GM06990 (cell line): ENCODE measurements at regions not wholly inside any gene's neighbourhood (a gene's known extent, or its start where the extent isn't known, plus 50 kb on each side); places are given as distances from the start of the nearest gene placed in this dataset.

Experiments used
- DNase-seq: peaks from one replicate; pipeline ENCODE4 v3.0.0-alpha.2; 2011; ENCODE audit not compliant: insufficient read length; ENCODE audit errors: extremely low read depth
- H3K27me3 ChIP-seq: replicated peaks from 2 replicates; pipeline ENCODE4 v1.6.0; 2011; ENCODE audit warnings: low read length; ENCODE audit not compliant: control insufficient read depth, insufficient read depth
- H3K36me3 ChIP-seq: 2 replicates; pipeline ENCODE4 v1.5.1; 2011; ENCODE audit warnings: low read length; ENCODE audit not compliant: control insufficient read depth, insufficient read depth
- H3K4me3 ChIP-seq: replicated peaks from 2 replicates; pipeline ENCODE4 v1.5.1; 2011; ENCODE audit warnings: low read depth, mild to moderate bottlenecking, control low read depth, low read length
- TF ChIP-seq, protein P1 (sequence below): IDR thresholded peaks from 2 replicates; pipeline ENCODE4 v1.5.1; 2011; ENCODE audit warnings: low read length, control low read depth, mild to moderate bottlenecking, inconsistent platforms; ENCODE audit not compliant: insufficient read depth, poor library complexity, severe bottlenecking

DNA sequence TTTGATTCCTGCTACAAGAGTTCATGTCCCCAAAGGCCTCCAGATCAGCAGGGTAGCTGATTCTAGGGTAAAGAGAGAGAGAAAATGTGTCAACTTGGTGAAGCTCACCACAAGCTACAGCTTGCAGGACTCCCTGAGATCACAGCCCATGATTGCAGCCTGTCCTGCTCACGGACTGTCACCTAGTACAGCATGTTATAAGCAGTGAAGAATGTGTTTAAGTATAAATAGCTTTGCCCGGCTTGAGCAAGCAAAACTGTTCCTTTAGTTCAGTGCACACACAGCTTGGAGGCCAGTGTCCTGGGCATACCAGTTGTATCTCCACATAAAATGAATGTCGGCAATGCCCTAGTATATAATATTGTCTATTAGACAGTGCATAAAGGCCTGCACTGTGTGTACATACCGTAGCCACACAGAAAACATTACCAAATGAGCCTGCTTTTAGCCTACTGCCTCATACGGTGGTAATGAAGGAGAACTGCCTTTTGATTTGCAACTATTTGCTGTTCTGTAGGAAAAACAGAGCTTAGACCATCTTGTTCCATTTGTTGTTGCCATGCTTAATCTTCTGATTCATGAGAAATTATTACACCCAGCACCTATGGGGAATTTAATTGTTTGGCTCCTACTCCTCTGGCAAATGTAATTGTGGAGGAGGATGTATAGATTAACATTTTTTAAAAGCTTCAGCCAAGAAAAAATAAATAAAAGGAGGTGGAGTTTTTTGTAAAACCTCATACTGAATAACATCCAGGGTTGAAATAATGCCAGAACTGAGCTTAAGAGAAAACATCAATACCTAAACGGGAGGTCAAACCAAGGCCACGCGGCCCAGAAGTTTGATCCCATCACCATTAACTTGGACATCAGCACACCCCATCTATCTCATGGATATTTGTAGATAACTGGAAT is 108.1 kb upstream of the G2E3 start:
- TF ChIP-seq, protein P1, sequence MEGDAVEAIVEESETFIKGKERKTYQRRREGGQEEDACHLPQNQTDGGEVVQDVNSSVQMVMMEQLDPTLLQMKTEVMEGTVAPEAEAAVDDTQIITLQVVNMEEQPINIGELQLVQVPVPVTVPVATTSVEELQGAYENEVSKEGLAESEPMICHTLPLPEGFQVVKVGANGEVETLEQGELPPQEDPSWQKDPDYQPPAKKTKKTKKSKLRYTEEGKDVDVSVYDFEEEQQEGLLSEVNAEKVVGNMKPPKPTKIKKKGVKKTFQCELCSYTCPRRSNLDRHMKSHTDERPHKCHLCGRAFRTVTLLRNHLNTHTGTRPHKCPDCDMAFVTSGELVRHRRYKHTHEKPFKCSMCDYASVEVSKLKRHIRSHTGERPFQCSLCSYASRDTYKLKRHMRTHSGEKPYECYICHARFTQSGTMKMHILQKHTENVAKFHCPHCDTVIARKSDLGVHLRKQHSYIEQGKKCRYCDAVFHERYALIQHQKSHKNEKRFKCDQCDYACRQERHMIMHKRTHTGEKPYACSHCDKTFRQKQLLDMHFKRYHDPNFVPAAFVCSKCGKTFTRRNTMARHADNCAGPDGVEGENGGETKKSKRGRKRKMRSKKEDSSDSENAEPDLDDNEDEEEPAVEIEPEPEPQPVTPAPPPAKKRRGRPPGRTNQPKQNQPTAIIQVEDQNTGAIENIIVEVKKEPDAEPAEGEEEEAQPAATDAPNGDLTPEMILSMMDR = no peak
- DNase-seq = no peak
- no peak overlapping the region for H3K4me3 ChIP-seq
- H3K36me3 ChIP-seq = no peaks in the 10 kb centered on the region
- H3K27me3 ChIP-seq = no peaks in the 10 kb centered on the region

DNA sequence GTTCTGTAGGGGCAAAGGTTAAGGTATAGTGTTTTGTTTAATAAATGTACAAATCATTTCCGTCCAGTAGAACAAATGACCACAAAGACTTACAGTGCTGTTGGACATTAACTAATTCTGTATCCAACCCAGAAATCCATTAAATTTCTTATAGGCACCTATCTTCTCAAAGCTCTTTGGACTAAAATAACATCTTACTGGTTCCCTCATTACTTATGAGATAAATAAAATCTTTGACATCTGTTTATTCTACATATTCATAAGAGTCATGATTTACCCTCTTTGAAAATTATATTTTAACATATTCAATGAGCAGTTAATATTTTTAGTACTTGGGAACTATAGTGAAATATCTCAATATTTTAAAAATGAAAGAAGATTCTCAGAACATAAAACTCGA is 102.7 kb upstream of the G2E3 start:
- DNase-seq = no peak
- Histone ChIP-seq H3K27me3 (no peaks in the 10 kb centered on the region), H3K36me3 (no peaks in the 10 kb centered on the region), H3K4me3 (no peak overlapping the region)
- TF ChIP-seq, protein P1 = no peak

DNA sequence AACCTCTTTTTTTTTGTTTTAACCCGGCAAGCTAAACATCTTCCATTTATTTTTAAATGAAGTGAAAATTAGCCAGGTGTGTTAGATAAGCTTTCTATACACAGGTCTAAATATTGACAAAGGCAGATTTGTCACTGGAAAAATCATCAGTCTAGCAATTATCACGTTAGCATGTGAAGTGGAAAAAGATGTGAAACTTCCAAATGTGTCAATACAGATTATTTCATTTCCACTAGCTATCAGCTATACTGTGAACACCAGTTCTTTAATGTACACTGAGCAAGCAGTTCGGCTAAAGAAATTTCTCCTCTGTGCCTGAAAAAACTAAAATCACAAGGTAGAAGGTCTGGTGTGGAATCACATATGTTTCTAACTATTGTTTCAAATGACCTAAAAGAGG is 96.6 kb upstream of the G2E3 start:
- no peaks in the 10 kb centered on the region for H3K27me3 ChIP-seq
- no peaks in the 10 kb centered on the region for H3K36me3 ChIP-seq
- DNase-seq = no peak
- TF ChIP-seq, protein P1 = no peak
- H3K4me3 ChIP-seq = no peak overlapping the region

DNA sequence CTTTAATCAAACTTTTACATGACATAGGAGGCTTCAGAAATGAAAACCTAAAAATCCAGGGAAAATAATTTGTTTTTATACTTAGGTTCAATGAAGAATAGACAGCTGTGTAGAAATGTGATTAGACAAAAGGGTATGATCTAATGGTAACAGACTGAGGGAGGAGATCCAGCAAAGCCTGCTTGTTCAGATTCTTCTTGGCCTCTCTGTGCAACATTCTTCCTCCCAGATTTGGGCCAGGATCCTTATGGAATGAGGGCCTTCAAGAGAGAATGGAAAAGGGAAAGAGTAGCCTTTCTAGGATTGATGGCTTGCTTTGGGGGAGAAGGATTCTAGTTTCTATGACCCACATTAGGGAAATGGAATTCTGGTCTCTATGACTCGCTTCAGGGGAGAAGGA is 94.5 kb upstream of the G2E3 start:
- Histone ChIP-seq H3K36me3 (no peaks in the 10 kb centered on the region), H3K4me3 (no peak overlapping the region), H3K27me3 (no peaks in the 10 kb centered on the region)
- no peak for DNase-seq
- TF ChIP-seq, protein P1 = no peak

- no peaks in the 10 kb centered on the region for H3K27me3 ChIP-seq
- H3K4me3 ChIP-seq = no peak overlapping the region
- TF ChIP-seq, protein P1 = no peak
- H3K36me3 ChIP-seq = no peaks in the 10 kb centered on the region
- DNase-seq = no peak
Observed at GRCh38 chr14:30468354-30468753, 90.6 kb upstream of the G2E3 start.
